ENCODE measurements at regions not wholly inside any gene's neighbourhood (a gene's known extent, or its start where the extent isn't known, plus 50 kb on each side); places are given as distances from the start of the nearest gene placed in this dataset.
"Not testable (repeated sequence)": the region's sequence is repeated elsewhere in the genome, so short reads cannot be mapped to it uniquely, and the experiment has no call there.

DNA sequence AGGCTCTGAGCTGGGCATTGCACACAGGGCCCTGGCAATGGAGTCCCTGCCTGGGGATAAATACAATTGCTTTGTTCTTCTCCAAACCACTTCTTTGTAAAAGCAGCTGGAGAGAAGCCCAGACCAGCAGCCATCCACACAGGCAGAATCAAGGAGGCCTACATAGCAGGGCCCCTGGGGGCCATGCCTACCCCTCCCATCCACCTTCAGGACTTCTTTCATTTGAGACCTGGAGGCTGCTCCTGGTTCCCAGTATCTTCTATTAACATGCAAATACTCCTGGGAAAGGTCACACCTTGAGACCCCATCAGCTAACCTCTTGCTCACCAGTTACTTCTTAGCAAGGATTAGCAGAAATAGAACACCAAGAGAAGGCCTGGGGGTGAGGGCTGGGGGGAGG lies 511.1 kb downstream of the SOX6 start:
- DNase-seq (ENCODE audit: low read depth) = no peak

DNA sequence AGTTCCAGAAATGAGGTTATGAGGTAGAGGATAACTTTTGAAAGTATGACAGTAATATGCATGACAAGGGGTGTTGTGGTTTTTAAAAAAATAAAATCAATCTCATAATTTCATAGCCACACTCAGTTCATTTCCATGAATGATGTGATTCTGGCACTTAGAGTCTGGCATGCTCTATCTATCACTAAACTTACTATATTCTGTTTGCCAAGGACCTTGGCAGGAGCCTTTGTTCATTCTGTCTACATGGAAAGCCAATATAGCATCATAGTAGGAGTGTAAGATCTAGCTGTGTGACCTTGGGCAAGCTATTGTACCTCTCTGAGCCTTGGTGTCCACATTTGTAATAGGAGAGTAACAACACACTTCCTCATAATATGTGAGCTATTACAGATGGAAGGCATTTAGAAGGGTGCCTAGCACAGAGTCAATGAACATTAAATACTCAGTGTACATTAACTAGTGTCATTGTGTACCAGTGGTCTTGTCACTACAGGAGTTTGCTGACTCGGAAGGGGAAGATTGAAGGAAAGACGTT lies 507.6 kb downstream of the SOX6 start:
- no peak for DNase-seq (ENCODE audit: low read depth)

DNA sequence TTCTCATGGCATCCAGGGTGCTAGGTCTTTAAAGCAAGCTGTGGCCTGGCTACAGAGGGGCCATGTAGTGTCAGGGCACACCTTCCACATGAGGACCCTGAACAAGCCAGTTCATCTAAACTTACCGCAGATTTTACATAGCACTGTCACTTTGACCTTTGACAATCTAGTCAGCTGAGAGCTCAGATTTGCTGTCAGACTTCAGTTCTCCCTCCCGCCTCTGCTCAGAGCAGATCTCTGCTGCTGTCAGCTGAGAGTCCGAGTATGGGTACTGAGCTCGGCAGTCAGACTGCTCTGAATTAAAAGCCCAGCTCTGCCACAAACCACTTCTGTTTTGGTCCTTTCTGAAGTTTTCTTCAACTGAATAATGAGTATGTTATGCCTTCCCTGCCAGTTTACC lies 507.1 kb downstream of the SOX6 start:
- no peak for DNase-seq (ENCODE audit: low read depth)

DNA sequence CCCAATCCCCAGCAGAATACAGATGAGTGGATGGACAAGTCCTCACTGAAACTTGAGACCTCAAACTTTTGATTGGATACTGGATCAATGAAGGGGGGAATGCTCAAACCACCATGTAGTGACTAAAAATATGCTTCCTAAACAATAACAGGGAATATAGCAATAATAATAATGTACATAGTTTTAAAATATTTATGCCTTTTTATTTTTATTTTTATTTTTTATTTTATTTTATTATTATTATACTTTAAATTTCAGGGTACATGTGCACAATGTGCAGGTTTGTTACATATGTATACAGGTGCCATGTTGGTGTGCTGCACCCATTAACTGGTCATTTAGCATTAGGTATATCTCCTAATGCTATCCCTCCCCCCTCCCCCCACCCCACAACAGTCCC lies 506.0 kb downstream of the SOX6 start:
- not testable (repeated sequence) for DNase-seq (ENCODE audit: low read depth)

DNA sequence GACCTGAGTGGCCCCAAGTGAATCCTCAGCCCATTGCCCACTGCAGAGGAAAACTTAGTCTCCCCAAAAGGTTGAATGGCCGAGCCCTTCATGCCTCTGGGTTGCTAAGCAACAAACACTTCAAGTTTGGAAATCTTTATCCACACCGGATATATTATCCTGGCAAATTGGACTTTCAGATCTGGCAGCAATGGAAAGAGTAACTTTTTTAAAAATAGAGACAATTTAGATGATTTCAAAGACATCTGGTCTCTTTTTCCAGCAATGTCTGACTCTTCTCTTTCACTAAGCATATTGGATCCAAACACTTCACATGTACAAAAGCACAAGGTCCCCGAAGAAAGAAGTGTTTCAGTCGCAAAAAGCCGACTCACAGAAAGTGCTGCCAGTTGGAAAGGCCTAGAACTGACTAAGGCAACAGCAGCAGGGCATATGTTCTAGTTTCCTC lies 505.3 kb downstream of the SOX6 start:
- no peak for DNase-seq (ENCODE audit: low read depth)

DNA sequence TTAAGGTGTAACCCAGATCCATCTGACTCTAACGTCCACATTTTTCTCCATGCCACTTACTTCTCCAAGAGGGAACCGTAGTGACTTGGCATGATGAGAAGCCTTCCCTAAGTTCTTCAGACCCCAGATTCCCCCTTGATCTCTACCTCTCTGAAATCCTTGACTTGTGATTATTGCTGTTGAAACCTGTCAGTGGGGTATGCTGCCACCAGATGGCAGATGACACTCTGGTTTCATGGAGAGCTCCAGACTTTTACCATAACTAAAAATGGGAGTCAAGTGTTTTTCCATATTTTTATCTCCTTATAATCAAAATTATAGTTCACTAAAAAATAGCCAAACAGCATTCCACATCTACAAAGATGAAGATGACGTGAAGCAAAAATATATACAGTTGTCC lies 504.2 kb downstream of the SOX6 start:
- no peak for DNase-seq (ENCODE audit: low read depth)

DNA sequence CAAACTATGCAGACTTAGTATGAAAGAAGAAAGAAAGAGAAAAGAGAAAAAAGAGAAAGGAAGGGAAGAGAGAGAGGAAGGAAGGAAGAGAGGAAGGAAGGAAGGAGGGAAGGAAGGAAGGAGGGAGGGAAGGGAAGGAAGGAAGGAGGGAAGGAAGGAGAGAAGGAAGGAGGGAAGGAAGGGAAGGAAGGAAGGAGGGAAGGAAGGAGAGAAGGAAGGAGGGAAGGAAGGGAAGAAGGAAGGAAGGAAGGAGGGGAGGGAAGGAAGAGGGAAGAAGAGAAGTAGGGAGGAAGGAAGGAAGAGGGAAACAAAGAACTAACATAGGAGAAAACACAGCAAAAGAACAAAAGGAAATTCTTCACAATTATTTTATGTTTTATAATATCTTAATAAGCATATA lies 502.1 kb downstream of the SOX6 start:
- DNase-seq (ENCODE audit: low read depth) = no peak

DNA sequence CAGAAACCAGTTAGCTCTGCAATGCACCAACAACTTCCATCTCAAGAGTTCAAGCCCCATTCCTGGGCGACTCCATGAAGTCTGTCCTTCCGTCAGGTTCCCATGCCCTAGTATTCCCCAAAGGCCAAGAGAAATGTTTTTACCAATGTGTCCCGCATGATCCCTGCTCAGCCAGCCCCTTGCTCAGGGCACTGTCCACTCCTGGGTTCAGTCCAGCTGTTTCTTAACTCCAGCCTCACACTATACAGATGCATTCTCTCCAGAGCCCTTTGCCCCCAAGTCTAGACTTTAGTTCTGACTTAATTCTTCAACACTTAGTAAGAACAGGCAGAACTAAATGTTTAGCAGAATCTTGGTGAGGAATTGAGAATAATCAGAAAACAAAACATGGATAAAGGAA lies 497.5 kb downstream of the SOX6 start:
- DNase-seq (ENCODE audit: low read depth) = no peak

DNA sequence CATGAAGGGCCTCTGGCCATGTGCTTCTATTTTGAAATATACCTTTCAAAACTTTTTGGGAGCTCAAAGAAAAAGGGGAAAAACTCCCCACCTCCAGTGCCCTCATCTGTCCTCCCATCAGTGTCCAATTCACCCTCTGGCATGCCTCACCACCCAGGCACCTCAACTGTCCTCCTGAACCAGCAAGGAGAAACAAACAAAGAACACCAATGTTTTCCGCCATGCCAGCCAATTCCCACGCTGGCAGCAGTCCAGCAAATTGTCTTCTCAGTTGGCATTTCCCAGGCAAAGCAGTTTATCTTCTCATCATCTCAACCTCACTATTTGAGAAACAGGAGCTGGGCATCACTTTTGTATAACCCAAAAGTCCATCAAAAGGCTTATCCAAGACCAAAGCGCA lies 496.9 kb downstream of the SOX6 start:
- DNase-seq (ENCODE audit: low read depth) = no peak

DNA sequence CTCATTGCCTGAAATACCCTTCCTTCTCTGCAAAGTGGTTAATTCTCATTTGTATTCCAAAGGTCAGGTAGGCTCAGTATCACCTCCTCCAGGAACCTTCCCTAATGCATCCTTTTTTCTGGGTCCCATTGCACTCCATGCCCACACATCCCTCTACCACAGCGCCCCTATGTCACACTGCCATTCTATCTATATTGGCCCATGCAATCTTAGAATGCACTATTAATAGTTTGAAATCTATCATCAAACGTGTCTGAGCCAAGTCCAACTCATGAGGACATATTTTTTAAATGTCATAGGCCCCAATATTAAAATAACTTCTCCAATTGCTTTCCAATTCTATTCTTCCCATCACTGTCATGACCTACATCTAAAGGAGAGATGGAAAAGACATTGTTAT lies 495.1 kb downstream of the SOX6 start:
- DNase-seq (ENCODE audit: low read depth) = no peak

DNA sequence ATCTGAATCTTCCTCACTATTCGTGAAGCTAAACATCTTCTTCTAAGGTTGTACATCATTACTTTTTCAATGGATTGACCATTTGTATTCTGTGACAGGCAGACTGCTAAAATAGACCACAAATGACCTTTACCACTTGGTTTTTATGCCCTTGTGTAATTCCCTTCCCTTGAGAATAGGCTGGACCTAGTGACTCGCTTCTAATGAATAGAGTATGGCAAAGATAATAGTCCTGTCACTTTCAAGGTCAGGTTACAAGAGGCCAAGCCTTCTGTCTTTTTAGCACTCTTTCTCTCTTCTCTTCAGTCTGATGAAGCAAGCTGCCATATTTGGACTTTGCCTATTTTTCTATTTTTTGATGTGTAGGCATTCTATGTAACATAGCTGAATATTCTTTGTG lies 492.9 kb downstream of the SOX6 start:
- no peak for DNase-seq (ENCODE audit: low read depth)

DNA sequence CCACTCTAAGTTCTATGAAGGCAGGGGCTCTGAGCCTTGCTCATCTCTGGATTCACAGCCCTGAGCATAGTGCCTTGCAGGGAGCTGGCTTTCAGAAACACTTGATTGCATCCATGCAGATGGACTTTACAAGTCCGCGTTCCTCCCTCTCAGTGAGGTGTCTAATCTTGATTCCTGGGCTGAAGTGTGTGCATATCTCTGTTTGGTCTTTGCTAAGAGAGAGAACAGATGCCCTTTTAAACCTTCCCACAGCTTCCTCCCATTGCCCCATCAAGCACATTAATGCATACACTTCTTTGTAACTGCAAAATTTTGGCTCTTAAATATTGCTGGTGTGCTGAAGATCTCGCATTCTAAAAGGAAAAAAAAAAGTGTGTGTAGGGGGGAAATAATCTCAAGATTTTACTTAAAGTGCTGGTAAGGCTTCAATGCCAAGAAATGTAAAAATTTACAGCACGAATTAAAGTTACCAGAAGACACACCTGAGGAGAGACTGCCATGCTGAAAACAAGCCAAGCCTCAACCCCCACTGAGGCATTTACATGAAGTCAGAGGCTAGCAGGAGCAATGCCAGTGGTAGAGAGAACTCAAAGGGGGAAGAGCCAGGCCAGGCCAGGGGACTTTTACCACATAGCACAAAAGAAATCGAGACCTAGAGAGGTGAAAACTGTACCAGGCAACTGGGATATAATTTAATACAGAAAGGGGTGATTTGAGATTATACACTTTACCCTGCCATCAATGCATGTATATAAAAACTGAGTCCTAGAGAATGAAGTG lies 492.1 kb downstream of the SOX6 start:
- no peak for DNase-seq (ENCODE audit: low read depth)

DNA sequence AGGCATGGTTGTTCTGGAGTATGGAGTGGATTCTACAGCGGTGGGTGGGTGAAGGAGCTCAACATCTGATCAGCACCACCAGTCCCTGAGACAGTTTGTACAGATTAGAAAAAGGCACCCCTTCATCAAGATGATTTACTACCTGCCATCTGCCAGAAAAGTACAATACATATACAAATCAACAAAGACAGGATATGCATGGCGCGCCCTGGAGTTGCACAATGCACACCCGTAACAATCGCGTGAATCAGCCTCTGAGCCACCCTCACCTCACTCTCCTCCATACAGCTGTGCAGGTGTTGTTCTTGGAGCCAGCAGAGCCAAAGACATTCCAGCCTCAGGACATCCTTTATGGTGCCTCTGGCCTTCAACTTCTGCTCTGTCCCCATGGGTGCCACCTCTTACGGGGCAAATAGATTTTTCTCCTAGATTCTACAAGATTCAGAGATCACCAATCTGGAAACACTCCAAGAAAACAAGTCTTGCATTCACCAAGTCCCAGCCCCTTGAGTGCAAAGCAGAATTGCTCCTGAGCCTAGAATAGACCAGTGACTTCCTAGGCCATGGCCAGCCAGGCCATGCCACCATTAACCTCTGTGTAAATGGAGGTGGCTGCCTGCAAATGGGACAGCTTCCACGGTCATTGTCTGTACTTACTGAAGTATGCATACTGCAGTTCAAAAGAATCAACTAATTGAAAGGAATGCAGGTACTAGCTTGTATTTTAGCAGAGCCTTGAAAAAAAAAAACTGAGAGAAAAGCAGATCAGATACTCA lies 490.9 kb downstream of the SOX6 start:
- DNase-seq (ENCODE audit: low read depth) = no peak

DNA sequence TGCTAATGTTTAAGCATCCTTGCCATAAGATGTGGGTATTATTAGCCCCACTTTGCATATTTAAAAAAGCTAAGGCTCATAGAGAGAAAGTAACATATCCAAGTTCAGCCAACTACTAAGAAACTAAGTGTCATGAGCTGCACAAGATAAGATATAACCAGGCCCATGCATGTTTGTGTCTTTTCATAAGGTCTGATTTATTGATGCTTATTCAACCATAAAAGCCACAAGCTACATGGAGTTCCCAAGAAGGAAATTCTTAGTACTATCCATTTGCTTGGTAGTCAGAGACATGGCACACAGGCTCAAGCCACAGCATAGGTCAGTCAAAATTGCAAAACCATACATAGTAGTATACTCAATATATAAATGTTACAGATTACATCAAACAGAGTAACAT lies 488.5 kb downstream of the SOX6 start:
- no peak for DNase-seq (ENCODE audit: low read depth)

DNA sequence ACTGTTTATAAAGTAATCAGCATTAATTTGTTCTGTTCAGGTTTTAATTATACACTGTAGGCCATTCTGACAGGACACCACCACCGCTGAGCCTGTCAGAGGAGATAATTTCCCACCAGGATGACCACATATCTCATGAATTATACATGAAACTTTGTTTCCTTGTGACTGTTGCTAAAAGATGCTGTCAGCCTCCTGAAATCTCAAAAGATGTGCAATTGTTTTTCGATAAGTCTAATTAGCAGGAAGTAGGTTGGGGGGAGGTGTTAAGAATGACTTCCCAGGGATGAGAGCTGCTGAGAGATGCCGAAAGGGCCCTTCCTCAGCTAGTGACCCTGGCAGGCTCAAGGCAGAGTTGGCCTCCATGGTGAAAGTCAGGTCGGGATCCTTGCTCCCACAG lies 485.4 kb downstream of the SOX6 start:
- no peak for DNase-seq (ENCODE audit: low read depth)

DNA sequence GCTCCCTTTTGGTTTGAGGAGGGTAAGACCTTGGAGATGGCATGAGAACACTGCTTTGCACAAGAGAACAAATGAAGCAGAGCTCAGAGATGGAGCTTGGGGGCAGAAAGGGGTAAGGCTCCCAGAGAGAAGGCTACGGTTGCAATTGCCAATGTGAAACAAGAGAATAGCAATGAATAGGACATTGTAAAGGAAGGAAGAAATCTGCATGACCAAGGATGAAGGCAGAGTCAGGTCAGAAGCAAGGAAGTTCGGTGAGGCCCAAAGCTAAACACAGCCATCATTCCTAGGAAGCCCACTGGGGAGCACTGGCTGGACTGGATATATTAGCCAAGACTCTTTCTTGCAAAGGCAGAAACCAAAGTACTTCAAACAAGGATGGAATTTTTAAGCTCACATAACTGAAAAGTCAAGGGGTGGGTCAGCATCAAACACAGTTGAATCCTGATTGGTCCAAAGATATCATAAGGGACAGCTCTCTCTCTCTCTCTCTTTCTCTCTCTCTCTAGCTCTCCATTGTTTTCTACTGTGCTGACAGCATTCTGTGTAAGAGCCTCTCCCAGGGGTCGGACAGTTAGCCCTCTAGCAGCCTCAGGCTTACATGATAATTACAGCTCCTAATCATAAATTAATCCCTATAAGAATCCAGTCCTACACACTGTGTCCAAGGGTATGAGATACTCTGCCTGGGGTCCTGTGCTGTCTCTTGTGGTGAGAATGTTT lies 484.3 kb downstream of the SOX6 start:
- no peak for DNase-seq (ENCODE audit: low read depth)

DNA sequence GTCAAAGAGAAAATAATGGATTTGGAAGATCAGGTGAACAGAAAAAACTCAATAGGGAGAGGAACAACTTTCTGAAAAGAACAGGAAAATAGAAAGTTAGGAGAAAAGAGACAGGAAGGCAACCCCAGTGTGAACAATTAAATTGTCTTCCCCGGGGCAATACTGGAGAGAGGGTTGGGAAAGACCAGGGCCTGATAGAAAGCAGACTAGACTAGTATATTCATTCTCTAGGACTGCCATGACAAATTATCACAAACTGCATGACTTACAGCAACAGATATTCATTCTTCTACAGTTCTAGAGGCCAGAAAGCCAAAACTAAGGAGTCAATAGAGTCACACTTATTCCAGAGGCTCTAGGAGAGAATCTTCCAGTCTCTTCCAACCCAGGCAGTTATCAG lies 482.8 kb downstream of the SOX6 start:
- DNase-seq (ENCODE audit: low read depth) = no peak

DNA sequence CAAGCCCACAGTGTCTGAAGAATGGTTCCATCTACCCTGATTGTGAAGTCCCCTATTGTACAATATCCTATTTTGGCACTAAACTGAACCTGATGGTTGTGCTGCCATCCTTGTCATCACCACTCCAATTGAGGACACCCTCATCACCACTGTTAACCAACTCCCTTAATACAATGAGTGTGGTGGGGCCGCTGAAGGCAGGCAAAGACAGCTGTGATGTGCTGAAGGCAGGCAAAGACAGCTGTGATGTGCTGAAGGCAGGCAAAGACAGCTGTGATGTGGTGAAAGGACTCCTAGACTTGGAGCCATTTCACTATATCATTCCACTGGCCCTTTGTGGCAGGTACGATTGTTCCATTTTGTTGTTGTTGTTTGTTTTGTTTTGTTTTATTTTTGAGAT lies 481.6 kb downstream of the SOX6 start:
- no peak for DNase-seq (ENCODE audit: low read depth)

DNA sequence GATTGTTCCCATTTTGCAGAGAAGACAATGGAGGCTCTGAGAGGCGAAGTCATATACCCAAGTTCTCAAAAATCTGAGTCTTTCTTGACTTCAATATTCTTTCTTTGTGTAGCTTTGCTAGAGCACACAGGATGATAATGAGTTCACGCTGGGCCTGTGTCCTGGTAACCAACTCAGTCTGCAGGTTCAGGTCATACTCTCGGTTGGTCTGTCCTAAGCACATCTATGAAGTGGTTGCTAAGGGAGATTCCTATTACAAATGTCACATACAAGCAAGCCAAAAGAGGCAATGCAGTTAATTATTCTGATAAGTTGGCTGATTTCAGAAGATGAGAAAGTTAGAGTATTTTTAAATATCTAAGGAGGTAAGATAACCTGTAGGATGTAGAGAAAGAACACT lies 481.0 kb downstream of the SOX6 start:
- DNase-seq (ENCODE audit: low read depth) = no peak

DNA sequence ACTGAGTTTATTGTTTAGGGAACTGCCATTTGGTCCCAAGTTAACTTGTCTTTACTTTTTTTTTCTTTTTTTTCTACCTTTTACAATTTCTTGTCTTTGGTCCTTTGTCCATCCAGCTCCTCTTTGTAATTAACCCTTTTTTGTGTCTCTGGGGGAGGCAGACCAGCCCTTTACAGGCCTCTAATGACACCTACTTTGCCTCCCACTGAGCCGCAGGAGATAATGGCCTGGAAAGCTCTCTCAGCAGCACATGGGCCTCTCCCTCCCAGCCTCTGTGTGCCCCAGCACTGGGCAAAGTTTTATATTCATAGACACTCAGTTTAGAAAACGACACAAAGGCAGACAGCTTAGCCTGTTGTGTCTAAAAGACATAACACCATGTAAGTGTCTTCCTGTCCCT lies 480.4 kb downstream of the SOX6 start:
- no peak for DNase-seq (ENCODE audit: low read depth)

DNA sequence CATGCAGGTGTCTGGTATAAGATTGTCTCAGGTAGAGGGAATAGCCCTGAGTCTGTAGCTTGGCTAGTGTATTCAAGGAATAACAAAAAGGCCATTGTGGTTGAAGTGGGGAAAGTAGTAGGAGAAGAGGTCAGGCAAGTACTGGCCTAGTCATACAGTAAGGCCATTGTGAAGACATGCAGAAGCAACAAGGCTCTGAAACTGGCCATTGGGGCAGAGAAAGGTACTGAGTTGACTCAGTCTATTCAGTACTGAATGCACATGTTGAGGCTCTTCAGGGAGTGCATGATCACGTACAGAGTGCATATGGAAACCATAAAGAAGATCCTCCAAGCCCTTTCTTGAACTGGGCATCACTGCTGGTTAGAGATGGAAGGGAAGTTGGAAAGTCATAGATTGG lies 477.6 kb downstream of the SOX6 start:
- DNase-seq (ENCODE audit: low read depth) = no peak

DNA sequence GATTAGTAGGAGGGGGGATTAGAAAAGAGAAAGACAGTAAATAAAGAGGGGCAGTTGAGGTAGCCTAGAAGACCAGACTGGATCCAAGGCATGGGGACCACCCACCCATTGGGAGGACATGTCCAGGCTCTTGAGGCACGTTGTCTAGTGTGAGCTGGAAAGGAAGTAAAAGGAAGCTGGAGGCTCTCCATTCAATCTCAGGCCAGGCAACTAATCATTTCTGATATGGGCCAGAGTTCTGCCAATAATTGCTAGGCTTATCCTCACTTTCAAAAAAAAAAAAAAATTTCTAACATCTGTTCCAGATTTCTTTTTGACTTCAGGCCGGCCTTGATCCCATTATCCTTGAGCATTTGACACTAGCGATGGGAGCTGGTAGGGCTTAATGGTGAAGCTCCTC lies 476.1 kb downstream of the SOX6 start:
- no peak for DNase-seq (ENCODE audit: low read depth)

Measured in stimulated activated CD8-positive, alpha-beta memory T cell treated with anti-CD3 and anti-CD28 coated beads, Interleukin-7, amount 100 ng/mL, for 24 hours (primary cell).